Transverse colon (tissue), 3 donors: ENCODE measurements at regions not wholly inside any gene's neighbourhood (a gene's known extent, or its start where the extent isn't known, plus 50 kb on each side); places are given as distances from the start of the nearest gene placed in this dataset.

Source experiments
- EP300 ChIP-seq: sonication (generic); formaldehyde crosslinking; IDR thresholded peaks from one replicate; pipeline ENCODE4 v1.6.1; 2017; ENCODE audit warnings: antibody characterized with exemption, low read depth
- POLR2A ChIP-seq: fragments of 450-650 bp; IDR thresholded peaks from one replicate; pipeline ENCODE4 v1.6.1; 2016; ENCODE audit warnings: antibody characterized with exemption, mild to moderate bottlenecking, moderate library complexity
- TF ChIP-seq, protein P1 (sequence below), 5 experiments: fragments of 200-600 bp in 3 of 5; fragments of 450-650 bp in 2 of 5; sonication (generic) in 3 of 5; IDR thresholded peaks; 1 replicate in 2 of 5; 2 replicates in 3 of 5; pipeline ENCODE4 v1.5.1; 2016 to 2017; ENCODE audit warnings: antibody characterized with exemption in 5 of 5, inconsistent platforms in 3 of 5, mild to moderate bottlenecking in 2 of 5, moderate library complexity in 1 of 5

DNA sequence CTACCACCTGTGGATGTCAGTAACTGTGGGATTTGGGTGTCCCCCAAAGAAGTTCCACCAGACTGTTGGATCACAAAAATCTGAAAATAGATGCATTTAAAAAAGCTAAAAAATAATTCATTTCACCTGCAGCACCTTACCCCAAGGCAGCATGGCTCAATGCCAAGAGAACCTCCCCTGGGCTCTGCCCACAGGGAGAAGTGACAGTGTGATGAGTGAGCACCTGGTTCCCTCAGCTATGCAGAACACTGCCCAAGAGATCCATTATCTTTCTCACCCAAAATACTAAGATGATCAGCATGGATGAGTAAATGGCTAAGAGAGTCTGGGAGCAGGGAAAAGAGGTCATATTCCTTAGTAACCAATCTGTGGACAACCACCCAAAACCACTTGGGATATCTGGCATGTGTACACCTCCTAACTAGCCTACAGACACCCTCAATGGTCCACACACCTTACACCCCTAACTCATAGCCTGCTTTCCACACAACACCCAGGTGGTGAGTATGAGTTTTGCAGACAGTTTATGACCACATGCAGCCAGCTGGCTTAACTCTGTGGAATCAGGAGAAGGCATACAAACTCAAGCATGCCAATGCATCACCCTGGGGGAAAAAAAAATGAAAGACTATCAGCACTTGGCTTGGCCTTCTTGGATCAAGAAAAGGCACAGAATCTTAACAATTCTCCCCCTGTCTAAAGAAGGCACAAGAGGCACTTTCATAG, 416.5 kb upstream of the SMIM31 start:
- no peak for TF ChIP-seq POLR2A
- TF ChIP-seq, protein P1, sequence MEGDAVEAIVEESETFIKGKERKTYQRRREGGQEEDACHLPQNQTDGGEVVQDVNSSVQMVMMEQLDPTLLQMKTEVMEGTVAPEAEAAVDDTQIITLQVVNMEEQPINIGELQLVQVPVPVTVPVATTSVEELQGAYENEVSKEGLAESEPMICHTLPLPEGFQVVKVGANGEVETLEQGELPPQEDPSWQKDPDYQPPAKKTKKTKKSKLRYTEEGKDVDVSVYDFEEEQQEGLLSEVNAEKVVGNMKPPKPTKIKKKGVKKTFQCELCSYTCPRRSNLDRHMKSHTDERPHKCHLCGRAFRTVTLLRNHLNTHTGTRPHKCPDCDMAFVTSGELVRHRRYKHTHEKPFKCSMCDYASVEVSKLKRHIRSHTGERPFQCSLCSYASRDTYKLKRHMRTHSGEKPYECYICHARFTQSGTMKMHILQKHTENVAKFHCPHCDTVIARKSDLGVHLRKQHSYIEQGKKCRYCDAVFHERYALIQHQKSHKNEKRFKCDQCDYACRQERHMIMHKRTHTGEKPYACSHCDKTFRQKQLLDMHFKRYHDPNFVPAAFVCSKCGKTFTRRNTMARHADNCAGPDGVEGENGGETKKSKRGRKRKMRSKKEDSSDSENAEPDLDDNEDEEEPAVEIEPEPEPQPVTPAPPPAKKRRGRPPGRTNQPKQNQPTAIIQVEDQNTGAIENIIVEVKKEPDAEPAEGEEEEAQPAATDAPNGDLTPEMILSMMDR (IDR thresholded peaks at IDR 0.05), result no peak
- TF ChIP-seq EP300, result no peak
